GM12872 (cell line): ENCODE measurements at regions not wholly inside any gene's neighbourhood (a gene's known extent, or its start where the extent isn't known, plus 50 kb on each side); places are given as distances from the start of the nearest gene placed in this dataset.

Experiments used
- TF ChIP-seq, protein P1 (sequence below): IDR thresholded peaks from 3 replicates; pipeline ENCODE4 v1.5.1; 2011; ENCODE audit warnings: low read depth, mild to moderate bottlenecking, low read length, moderate library complexity; ENCODE audit not compliant: insufficient read depth

- TF ChIP-seq, protein P1, sequence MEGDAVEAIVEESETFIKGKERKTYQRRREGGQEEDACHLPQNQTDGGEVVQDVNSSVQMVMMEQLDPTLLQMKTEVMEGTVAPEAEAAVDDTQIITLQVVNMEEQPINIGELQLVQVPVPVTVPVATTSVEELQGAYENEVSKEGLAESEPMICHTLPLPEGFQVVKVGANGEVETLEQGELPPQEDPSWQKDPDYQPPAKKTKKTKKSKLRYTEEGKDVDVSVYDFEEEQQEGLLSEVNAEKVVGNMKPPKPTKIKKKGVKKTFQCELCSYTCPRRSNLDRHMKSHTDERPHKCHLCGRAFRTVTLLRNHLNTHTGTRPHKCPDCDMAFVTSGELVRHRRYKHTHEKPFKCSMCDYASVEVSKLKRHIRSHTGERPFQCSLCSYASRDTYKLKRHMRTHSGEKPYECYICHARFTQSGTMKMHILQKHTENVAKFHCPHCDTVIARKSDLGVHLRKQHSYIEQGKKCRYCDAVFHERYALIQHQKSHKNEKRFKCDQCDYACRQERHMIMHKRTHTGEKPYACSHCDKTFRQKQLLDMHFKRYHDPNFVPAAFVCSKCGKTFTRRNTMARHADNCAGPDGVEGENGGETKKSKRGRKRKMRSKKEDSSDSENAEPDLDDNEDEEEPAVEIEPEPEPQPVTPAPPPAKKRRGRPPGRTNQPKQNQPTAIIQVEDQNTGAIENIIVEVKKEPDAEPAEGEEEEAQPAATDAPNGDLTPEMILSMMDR: no peak
Observed at GRCh38 chr1:175814885-175815284, 71.5 kb upstream of the TNR start.

DNA sequence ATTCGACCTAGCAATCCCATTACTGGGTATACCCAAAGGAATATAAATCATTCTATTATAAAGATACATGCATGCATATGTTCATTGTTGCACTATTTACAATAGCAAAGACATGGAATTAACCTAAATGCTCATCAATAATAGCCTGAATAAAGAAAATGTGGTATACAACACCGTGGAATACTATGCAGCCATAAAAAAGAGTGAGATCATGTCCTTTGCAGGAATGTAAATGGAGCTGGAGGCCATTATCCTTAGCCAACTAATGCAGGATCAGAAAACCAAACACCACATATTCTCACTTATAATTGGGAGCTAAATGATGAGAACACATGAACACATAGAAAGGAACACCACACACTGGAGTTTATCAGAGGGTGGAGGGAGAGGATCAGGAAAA lies 69.5 kb upstream of the TNR start:
- TF ChIP-seq, protein P1: no peak

DNA sequence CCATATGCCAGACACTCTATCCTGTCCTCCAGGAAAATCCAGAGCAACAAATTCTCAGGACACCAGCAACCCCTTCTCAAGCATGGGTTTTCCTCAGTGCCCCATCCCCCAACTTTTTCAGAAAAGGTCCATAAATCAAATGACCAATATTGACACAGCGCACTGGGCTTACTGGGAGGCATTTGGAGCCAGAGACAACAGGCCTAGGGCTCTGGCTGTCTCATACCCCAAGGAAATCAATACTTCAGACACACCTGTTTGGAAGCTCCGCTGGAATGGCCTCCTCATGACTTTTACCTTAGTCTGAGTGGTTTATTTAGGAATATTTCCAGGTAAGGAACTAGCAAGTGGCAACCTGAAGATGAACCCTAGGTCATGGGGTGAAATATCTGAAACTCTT lies 66.9 kb upstream of the TNR start:
- TF ChIP-seq, protein P1: no peak

- TF ChIP-seq, protein P1: no peak
Observed at GRCh38 chr1:175808999-175809398, 65.6 kb upstream of the TNR start.

DNA sequence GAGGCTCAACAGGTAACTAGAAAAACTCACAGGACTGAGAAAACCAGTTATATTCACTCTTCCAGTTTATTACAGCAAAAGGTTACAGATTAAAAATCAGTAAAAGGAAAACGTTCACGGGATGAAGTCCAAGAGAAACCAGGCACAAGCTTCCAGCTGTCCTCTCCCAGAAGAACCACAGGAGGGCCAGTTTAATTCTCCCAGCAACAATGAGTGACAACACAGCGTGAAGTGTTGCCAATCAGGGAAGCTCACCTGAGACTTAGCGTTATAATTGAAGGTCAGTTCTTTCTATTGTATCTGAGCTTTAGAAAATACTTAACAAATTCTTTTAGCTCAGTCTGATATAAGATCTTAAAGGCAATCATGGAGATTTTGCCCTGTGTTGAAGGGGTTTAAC lies 65.2 kb upstream of the TNR start:
- TF ChIP-seq, protein P1: no peak

- TF ChIP-seq, protein P1: no peak
Observed at GRCh38 chr1:175804561-175804960, 61.2 kb upstream of the TNR start.

DNA sequence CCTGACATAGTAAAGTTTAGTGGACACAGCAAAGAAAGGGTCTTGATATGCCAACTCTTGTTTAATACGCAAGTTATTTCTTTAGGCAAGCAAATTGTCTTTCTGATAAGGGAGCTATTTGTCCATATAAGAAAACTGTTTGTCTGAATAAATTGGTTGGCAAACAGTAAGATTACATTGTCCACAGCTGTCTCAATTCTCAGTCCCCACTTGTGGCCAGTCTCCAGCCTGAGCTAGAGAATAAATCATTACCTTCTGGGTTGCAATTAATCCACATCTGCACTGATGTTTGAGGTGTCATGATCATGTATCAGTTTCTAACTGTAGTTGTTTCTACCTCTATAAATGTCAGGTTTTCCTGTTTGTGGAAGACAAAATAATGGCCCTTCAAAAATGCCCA lies 60.0 kb upstream of the TNR start:
- TF ChIP-seq, protein P1: no peak
